B cell (primary cell): ENCODE measurements at regions not wholly inside any gene's neighbourhood (a gene's known extent, or its start where the extent isn't known, plus 50 kb on each side); places are given as distances from the start of the nearest gene placed in this dataset.

Source experiments
- ATAC-seq: fragments of 200-7000 bp; cut with Tn5 transposase; one replicate; pipeline ENCODE4 v1.10.0; 2021; ENCODE audit warnings: low read depth, mild to moderate bottlenecking, moderate number of reproducible peaks, moderate library complexity
- CTCF ChIA-PET: fragments of 350-600 bp; sonication (Branson Sonifier 250); formaldehyde crosslinking; loops from one replicate; lab custom pipeline; 2021; ENCODE audit warnings: antibody characterized with exemption, inconsistent platforms; lab: Charles Lee
- POLR2A ChIA-PET: fragments of 350-600 bp; sonication (Branson Sonifier 250); formaldehyde crosslinking; loops from one replicate; lab custom pipeline; 2021; ENCODE audit warnings: antibody characterized with exemption; lab: Charles Lee
- DNase-seq: peaks from one replicate; pipeline ENCODE4 v3.0.0; 2013
- H2AFZ ChIP-seq: 2 replicates; pipeline ENCODE4 v1.6.1; 2012; ENCODE audit warnings: mild to moderate bottlenecking, low read depth, low read length; ENCODE audit not compliant: insufficient read depth, poor library complexity, severe bottlenecking
- H3K27ac ChIP-seq, 2 donors: 1 replicate in 1 of 2; 2 replicates in 1 of 2; pipeline ENCODE4 v1.5.1; 2012 to 2013; ENCODE audit warnings: low read length in 2 of 2, mild to moderate bottlenecking in 2 of 2, moderate library complexity in 1 of 2
- H3K27me3 ChIP-seq, 4 experiments: fragments of 200-600 bp in 1 of 4; sonication (generic) in 1 of 4; replicated peaks in 1 of 4; 1 replicate in 2 of 4; 2 replicates in 2 of 4; pipeline versions ENCODE4 v1.6.1 to v1.7.0; 2013 to 2016; ENCODE audit warnings: low read length in 3 of 4, mild to moderate bottlenecking in 2 of 4, mixed read lengths in 1 of 4, moderate library complexity in 1 of 4; ENCODE audit not compliant: insufficient read depth in 4 of 4, control insufficient read depth in 3 of 4; ENCODE audit errors: control extremely low read depth in 1 of 4
- H3K36me3 ChIP-seq, 2 experiments: replicated peaks in 1 of 2; 1 replicate in 1 of 2; 2 replicates in 1 of 2; pipeline versions ENCODE4 v1.6.1 to v1.7.1; 2013; ENCODE audit warnings: low read length in 1 of 2; ENCODE audit not compliant: insufficient read depth in 2 of 2, control insufficient read depth in 1 of 2; ENCODE audit errors: control extremely low read depth in 1 of 2, extremely low read depth in 1 of 2
- H3K4me1 ChIP-seq, 2 donors: fragments of 200-600 bp in 1 of 2; sonication (generic) in 1 of 2; 1 replicate in 1 of 2; 2 replicates in 1 of 2; pipeline versions ENCODE4 v1.5.1 to v1.6.1; 2013 to 2017; ENCODE audit warnings: low read length in 2 of 2; ENCODE audit not compliant: control insufficient read depth in 2 of 2, insufficient read depth in 2 of 2
- H3K4me2 ChIP-seq: replicated peaks from 2 replicates; pipeline ENCODE3; 2012; ENCODE audit warnings: mild to moderate bottlenecking, low read depth, low read length; ENCODE audit not compliant: poor library complexity, severe bottlenecking
- H3K4me3 ChIP-seq, 5 experiments: fragments of 200-600 bp in 1 of 5; sonication (generic) in 1 of 5; 1 replicate in 3 of 5; 2 replicates in 2 of 5; pipeline versions ENCODE4 v1.5.1 to v1.7.0; 2011 to 2016; ENCODE audit warnings: low read length in 4 of 5, mild to moderate bottlenecking in 4 of 5, low read depth in 2 of 5, control low read depth in 1 of 5, moderate library complexity in 1 of 5; ENCODE audit not compliant: insufficient read depth in 1 of 5; ENCODE audit errors: control extremely low read depth in 1 of 5, extremely low read depth in 1 of 5
- H3K79me2 ChIP-seq: fragments of 200-600 bp; sonication (generic); one replicate; pipeline ENCODE4 v1.6.0; 2016; ENCODE audit warnings: low read length; ENCODE audit not compliant: control insufficient read depth, insufficient read depth
- H3K9ac ChIP-seq: fragments of 200-600 bp; sonication (generic); 2 replicates; pipeline ENCODE4 v1.6.1; 2017; ENCODE audit warnings: mild to moderate bottlenecking, low read length, moderate library complexity
- H3K9me3 ChIP-seq, 3 donors: one replicate each; pipeline versions ENCODE4 v1.6.1 to v1.7.1; 2013; ENCODE audit warnings: low read length in 2 of 3; ENCODE audit not compliant: control insufficient read depth in 2 of 3, insufficient read depth in 1 of 3; ENCODE audit errors: control extremely low read depth in 1 of 3
- H4K20me1 ChIP-seq: 2 replicates; pipeline ENCODE4 v1.6.0; 2012; ENCODE audit warnings: mild to moderate bottlenecking, low read length; ENCODE audit not compliant: insufficient read depth, control insufficient read depth, poor library complexity, severe bottlenecking
- H3K27ac Mint-ChIP-seq: one replicate; pipeline ENCODE4 v1.8.0; 2021; ENCODE audit warnings: mixed read lengths
- H3K27me3 Mint-ChIP-seq: one replicate; pipeline ENCODE4 v1.8.0; 2021; ENCODE audit warnings: mixed read lengths
- H3K4me1 Mint-ChIP-seq: one replicate; pipeline ENCODE4 v1.8.0; 2021; ENCODE audit warnings: mixed read lengths
- H3K4me3 Mint-ChIP-seq: one replicate; pipeline ENCODE4 v1.8.0; 2021; ENCODE audit warnings: mixed read lengths
- H3K9me3 Mint-ChIP-seq: one replicate; pipeline ENCODE4 v1.8.0; 2022; ENCODE audit warnings: mixed read lengths; ENCODE audit not compliant: insufficient read depth
- CTCF ChIP-seq: fragments of 200-600 bp; IDR thresholded peaks from one replicate; pipeline ENCODE4 v1.8.0; 2022; ENCODE audit warnings: antibody characterized with exemption, mild to moderate bottlenecking
- EZH2 ChIP-seq: IDR thresholded peaks from 2 replicates; pipeline ENCODE4 v1.6.1; 2012; ENCODE audit warnings: borderline replicate concordance, low read depth, mild to moderate bottlenecking, moderate library complexity, low read length; ENCODE audit not compliant: insufficient read depth, poor library complexity, severe bottlenecking
- WGBS: methylation state at CpG from one replicate; pipeline ENCODE4 v1.1.5; 2013; ENCODE audit warnings: missing lambda C conversion rate; ENCODE audit not compliant: insufficient coverage; 5-methylcytosine and 5-hydroxymethylcytosine counted together
- intact Hi-C: fragments of 100-400 bp; cut with micrococcal nuclease; formaldehyde crosslinking; loops from one replicate; pipeline ENCODE4 v1.10.0; 2022

- no peaks in the 10 kb centered on the region for H3K36me3 ChIP-seq
Measured at GRCh38 chr19:28155265-28155664, 1057.7 kb downstream of the UQCRFS1 start.

GRCh38 chr19:28154077-28154476, 1058.9 kb downstream of the UQCRFS1 start:
- Histone ChIP-seq H3K4me2 (no peak overlapping the region), H3K4me1 (no peaks in the 10 kb centered on the region), H3K36me3 (no peaks in the 10 kb centered on the region), H3K9ac (no peak overlapping the region), H3K27me3 (no peaks in the 10 kb centered on the region), H3K4me3 (no peak overlapping the region), H2AFZ (no peak overlapping the region), H3K27ac (no peak overlapping the region), H4K20me1 (no peaks in the 10 kb centered on the region), H3K79me2 (no peaks in the 10 kb centered on the region), H3K9me3 (peaks cover 0 to 12% (median 8%) of the 10 kb centered on the region in 3 donors)
- CTCF ChIA-PET: no interaction called here
- no peak overlapping the region for H3K4me3 Mint-ChIP-seq
- no peaks in the 10 kb centered on the region for H3K4me1 Mint-ChIP-seq
- no peaks in the 10 kb centered on the region for H3K27me3 Mint-ChIP-seq
- TF ChIP-seq EZH2: no peak
- intact Hi-C loops: no loop called here
- POLR2A ChIA-PET: no interaction called here
- ATAC-seq: no peak
- H3K27ac Mint-ChIP-seq: no peak overlapping the region
- no peak for DNase-seq
- peaks cover 2% of the 10 kb centered on the region for H3K9me3 Mint-ChIP-seq
- 86% methylated on average over 1 of the region's 2 CpGs for whole genome bisulfite sequencing

More at GRCh38 chr19:28155265-28155664, 1057.7 kb downstream of the UQCRFS1 start:
- H3K27me3 Mint-ChIP-seq: no peaks in the 10 kb centered on the region
- TF ChIP-seq CTCF (no peak), EZH2 (no peak)
- intact Hi-C loops: no loop called here
- Histone ChIP-seq H3K9me3 (peaks cover 1 to 11% (median 8%) of the 10 kb centered on the region in 3 donors), H3K79me2 (no peaks in the 10 kb centered on the region), H3K9ac (no peak overlapping the region), H3K4me2 (no peak overlapping the region), H4K20me1 (no peaks in the 10 kb centered on the region), H2AFZ (no peak overlapping the region), H3K27me3 (no peaks in the 10 kb centered on the region), H3K4me3 (no peak overlapping the region), H3K4me1 (no peaks in the 10 kb centered on the region), H3K27ac (no peak overlapping the region)
- no peak overlapping the region for H3K4me3 Mint-ChIP-seq
- ChIA-PET POLR2A (no interaction called here), CTCF (no interaction called here)
- H3K4me1 Mint-ChIP-seq: no peaks in the 10 kb centered on the region
- no CpG with 5 or more reads among the region's 1 CpG for WGBS
- ATAC-seq (no peak), DNase-seq (no peak)
- no peak overlapping the region for H3K27ac Mint-ChIP-seq
- peaks cover 5% of the 10 kb centered on the region for H3K9me3 Mint-ChIP-seq
